Loucy (cell line): ENCODE measurements at regions not wholly inside any gene's neighbourhood (a gene's known extent, or its start where the extent isn't known, plus 50 kb on each side); places are given as distances from the start of the nearest gene placed in this dataset.
"Not testable (repeated sequence)": the region's sequence is repeated elsewhere in the genome, so short reads cannot be mapped to it uniquely, and the experiment has no call there.

Source experiments
- CTCF ChIP-seq: fragments of 200-600 bp; sonication (generic); conservative IDR thresholded peaks from 2 replicates; pipeline ENCODE4 v1.5.1; 2014; ENCODE audit warnings: mild to moderate bottlenecking, antibody characterized with exemption, low read length
- EZH2phosphoT487 ChIP-seq: fragments of 200-600 bp; IDR thresholded peaks from 2 replicates; pipeline ENCODE4 v1.6.1; 2018; ENCODE audit warnings: antibody characterized with exemption, mild to moderate bottlenecking, moderate library complexity, borderline replicate concordance

GRCh38 chr9:40991100-40991740, 137.3 kb downstream of the FOXD4L6 start:
- not testable (repeated sequence) for TF ChIP-seq CTCF, EZH2phosphoT487
